HG03159 (cell line): ENCODE measurements at regions not wholly inside any gene's neighbourhood (a gene's known extent, or its start where the extent isn't known, plus 50 kb on each side); places are given as distances from the start of the nearest gene placed in this dataset.
"Not testable (repeated sequence)": the region's sequence is repeated elsewhere in the genome, so short reads cannot be mapped to it uniquely, and the experiment has no call there.

ENCODE experiments used
- ATAC-seq: cut with Tn5 transposase; IDR thresholded peaks from one replicate; pipeline ENCODE4 v1.9.1; 2021; ENCODE audit warnings: mild to moderate bottlenecking, moderate library complexity; ENCODE audit not compliant: unreplicated experiment

DNA sequence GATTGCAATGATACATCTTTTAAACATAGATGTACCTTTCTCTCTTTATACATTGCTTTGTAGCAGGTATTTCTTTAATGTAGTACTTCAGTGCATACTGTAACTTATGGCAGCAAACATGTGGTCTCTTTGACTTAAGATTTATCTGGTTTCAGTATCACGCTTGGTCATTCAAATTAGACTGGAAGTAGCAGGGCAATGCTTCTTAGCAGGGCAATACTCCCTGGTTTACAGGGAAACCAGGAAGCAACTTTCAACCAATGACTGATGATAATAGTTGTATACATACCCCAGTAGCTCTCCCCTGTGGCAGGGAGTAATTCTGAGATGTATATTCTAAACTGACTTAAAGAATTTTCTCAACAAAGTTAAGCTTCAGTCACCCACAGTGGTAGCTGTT, 761.1 kb upstream of the CDH10 start:
- no peak for ATAC-seq

DNA sequence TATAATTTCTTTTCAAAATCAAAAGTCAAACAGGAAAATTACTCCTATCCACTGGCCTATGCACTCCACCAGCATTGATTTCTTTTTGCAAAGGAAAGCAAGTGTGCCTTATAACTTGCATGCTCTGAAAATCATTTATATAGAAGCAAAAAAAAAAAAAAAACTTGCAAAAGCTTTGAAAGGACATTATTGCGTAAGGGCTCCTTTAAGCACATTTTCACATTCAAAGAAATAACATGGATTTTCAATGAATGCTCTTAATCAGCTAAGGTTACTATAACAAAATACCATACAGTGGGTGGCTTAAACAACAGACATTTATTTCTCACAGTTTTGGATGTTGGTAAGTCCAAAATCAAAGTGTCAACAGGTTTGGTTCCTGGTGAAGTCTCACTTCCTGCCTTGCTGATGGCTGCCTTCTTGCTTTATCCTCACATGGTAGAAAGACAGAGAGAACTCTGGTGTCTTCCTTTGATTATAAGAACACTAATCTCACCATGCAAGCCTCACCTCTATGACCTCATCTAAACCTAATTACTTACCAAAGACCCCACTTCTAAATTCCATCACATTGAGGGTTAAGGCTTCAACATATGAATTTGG, 755.2 kb upstream of the CDH10 start:
- no peak for ATAC-seq

DNA sequence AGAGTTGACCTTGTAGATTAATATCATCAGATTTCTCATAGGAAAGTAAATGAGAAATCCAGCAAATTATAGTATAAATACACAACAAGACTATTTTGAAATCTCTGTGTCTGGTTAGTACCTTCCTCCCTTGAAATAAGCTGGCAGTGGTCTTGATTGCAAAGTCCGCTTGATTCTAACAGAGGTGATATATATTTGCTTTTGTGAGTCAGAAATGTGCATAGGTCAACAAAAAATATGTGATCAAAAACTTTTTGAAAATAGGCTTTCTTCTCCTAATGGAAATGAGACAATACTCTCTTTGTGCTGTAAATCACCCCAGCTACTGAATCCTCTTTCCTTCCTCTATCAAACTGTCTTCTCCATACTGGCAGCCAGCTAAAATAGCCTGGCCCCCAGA, 749.2 kb upstream of the CDH10 start:
- ATAC-seq, result no peak

DNA sequence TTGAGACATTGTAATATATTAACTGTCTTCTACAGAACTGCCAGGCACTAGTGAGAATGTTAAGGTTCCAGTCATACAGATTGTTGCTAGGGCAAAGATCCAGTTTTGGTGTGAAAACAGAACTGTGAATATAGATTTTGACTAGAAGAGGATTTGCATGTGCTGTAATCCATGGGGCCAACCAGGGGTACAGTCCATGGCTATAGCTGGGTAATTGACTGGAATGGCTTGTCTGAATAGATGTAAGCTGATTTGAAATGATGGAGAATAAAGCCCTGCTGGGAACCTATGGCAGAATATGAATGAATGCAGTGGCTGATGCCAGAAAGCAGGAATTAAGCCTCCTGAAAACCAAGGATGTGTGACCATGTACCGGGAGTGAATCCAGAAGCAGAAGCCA, 748.5 kb upstream of the CDH10 start:
- no peak for ATAC-seq

DNA sequence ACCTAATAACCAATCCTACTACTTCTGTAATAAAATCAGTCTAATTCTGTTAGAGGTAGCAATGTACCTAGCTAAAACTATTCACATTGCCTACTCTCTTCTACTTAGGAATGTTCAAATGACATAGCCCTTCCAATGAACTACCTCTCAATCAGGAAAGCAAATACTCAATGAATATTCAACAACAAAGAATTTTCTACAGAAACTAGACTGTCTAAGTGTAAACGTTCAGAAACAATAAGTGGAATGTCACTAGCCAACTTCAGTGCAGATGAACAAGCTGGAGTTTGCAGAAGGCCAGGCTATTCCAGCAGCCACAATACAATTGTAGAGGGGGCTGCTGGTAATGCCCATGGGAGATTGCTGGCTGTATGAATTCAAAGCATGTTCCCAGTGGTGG, 743.2 kb upstream of the CDH10 start:
- ATAC-seq, result no peak

DNA sequence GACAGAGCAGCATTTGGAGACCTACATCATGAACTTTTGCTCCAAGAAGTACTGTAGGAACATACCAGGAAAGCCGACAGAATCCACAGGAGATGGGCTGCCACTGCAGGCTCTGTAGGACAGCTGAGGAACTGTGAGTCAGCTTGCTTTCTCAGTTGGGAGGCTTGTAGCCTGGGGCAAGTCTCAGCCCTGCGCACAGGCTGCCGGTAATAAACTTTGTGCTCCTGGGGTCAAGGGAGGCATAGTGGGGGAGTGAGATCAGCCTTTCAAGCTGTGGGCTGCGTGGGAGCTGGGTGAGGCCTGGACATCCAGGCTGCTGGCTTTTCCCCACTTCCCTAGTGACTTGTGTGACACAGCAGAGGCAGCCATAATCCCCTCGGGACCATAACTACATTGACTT, 718.0 kb upstream of the CDH10 start:
- ATAC-seq, result no peak

DNA sequence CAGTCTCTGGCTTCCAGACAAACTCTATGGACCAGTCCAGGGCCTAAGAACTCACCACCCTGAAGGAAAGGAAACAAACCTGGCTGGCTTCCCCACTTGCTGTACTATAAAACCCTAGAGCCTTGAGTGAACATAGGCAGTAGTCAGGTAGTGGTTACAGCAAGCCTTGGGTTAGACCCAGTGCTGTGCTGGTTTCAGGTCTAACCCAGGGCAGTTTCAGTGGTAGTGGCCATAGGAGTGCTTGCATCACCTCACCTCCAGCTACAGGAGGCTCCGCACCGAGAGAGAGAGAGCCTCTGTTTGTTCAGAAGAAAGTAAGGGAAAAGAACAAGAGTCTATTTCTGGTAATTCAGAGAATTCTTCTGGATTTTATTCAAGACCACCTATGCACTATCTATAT, 714.1 kb upstream of the CDH10 start:
- ATAC-seq, result no peak

DNA sequence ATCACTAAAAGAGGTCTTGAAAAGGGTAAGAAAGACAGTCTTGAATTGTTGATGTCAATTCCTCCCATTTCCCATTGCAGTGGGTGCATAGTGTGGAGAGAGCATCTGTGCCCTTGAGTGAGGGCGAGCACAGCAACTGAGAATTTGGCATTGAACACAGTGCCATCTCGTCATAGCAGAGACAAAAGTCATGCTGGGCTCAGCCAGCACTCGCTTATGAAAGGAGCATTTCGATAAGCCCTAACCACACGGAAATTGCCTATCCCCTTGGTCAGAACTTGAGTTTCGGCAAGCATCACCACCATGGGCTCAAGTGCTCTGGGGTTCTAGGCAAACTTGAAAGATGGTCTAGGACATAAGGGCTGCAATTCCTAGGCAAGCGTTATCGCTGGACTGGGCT, 712.8 kb upstream of the CDH10 start:
- ATAC-seq, result no peak

DNA sequence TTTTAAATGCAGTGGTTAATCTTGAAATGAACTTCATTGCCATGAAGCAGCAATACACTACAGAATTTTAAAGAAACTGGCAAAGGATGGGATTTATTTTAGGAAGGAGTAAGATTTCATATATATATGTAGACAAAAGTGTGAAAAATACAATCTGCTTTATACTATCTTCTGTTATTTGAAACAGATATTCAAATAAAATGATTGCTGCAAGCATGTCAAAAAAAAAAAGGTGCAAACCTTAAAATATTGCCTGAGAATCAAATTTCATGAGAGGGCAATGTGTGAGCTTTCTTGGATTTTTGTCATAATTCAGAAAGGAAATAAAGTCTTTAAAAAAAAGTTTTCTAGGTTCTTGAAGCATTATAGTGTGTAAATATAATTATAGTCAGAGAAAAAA, 705.0 kb upstream of the CDH10 start:
- no peak for ATAC-seq

DNA sequence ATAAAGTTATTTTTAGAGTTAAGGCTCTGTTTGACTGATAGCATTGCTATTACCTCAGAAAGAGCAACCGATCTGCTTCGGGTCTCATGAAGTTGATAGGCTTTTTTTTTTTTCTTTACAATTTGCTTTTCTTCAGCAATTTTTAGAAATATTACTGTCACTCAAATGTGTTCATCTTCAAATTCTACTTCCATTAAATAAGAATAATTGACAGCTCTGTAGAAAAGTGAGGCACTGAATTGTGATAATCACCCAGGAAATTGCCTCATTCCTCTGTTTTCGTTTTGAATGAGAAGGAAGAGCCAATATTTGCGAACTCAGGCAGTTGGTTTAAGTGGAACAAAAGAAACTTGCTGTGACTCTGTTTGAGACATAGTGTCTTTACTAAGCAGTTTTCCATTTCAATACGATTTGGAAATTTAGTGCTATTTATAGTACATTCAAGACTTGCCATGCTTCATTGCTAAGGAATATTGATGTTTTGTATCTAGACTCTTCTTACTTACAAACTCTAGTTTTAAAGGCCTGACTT, 700.5 kb upstream of the CDH10 start:
- no peak for ATAC-seq

DNA sequence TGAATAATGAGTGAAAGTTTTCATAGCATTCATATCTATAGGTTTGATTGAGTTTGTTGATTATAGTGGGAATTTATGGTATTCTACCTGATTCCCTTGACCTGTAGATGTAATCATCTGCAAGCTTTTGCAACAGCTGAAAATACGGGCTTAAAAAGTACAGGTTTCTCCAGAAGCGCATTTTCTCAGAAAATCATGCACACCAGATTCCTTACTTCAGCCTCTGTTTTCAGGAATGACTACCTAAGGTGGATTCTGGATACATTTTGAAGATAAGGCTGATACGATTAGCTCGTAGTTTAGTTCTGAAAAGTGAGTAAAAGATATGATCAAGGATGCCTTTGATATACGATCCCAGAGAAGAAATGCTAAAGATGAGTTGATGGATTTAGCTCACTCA, 694.8 kb upstream of the CDH10 start:
- no peak for ATAC-seq

DNA sequence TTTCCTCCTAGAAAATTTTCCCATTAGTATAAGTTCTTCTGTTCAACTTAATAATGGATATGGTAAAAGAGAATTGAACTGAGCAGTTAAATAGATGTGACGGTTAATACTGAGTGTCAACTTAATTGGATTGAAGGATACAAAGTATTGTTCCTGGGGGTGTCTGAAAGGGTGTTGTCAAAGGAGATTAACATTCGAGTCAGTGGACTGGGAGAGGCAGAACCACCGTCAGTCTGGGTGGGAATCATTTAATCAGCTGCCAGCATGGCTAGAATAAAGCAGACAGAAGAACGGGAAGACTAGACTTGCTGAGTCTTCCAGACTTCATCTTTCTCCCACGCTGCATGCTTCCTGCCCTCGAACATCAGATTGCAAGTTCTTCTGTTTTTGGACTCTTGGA, 689.6 kb upstream of the CDH10 start:
- no peak for ATAC-seq

DNA sequence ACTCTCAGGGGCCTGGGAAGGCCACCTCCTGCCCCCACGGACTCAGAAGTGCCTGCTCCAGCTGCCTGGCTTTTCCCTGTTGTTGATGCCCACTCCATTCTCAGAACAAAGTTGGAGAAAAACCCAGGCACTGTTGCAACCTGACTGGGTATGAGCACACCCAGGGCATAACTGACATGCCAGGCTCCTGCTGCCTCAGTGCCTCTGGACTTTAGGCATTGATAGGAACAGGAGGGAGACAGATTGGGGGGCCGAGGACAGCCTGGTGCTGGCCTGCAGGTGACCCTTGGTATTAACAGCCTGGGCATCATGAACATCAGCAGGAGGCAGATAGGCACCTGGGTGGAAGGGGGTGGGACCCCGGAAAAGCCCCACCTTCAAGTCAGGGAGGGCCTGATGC, 685.9 kb upstream of the CDH10 start:
- no peak for ATAC-seq

DNA sequence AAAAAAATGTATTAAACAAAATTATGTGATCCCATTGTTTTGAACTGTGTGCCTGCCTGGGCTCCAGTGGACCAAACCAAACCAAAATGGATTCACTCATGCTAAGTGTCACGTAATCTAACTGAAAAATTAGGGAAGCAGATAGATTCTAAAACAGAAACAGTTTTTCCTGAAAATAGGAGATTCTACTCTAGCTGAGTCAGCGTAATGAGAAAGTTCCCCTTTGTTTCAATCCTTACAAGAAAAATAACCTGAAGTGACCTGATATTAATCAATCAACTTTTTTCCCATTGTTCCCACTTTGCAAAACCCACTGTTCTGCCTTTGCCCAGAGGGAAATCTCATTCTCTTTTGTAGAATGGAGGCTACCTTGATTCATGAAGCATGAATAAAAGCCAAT, 682.4 kb upstream of the CDH10 start:
- no peak for ATAC-seq

DNA sequence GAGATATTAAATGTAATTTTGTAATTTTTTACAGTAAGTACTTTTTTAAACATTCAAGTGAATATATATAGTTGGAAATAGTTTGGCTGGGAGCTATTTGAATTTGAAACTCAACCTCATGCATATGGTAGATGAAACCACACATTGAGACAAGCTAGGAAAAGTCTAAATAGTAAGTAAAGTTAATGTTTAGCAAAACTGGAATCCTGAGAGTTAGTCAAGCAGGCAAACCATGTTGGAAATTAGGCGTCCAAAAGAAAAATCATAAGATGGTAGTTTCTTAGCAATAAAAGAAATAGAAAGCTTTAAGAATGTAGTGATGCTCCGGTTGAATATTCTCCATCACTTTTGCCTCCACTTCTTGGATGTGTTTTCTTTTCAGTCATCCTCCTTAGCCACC, 657.1 kb upstream of the CDH10 start:
- ATAC-seq, result no peak

DNA sequence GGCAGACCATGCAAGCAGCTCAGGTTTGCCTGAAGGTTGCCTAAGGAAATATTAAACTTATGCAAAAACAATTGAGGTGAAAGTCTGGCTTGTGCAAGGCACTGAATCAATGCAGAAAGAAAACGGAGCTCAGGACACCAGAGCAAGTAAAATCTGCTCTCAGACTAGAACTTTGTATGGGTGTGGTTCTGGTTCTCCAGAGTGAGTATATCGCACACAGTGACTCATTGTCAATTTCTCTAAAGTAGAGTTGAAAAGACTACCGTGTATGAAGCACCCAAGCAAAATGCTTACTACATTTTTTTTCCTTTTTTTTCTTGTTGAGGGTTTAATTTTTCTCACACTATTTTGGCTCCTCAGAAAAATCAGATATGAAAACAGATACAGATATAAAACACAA, 650.3 kb upstream of the CDH10 start:
- no peak for ATAC-seq

DNA sequence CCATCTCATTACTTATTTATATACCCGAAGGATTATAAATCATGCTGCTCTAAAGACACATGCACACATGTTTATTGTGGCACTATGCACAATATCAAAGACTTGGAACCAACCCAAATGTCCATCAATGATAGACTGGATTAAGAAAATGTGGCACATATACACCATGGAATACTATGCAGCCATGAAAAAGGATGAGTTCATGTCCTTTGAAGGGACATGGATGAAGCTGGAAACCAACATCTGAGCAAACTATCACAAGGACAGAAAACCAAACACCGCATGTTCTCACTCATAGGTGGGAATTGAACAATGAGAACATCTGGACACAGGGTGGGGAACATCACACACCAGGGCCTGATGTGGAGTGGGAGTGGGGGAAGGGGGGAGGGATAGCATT, 645.0 kb upstream of the CDH10 start:
- ATAC-seq, result not testable (repeated sequence)

DNA sequence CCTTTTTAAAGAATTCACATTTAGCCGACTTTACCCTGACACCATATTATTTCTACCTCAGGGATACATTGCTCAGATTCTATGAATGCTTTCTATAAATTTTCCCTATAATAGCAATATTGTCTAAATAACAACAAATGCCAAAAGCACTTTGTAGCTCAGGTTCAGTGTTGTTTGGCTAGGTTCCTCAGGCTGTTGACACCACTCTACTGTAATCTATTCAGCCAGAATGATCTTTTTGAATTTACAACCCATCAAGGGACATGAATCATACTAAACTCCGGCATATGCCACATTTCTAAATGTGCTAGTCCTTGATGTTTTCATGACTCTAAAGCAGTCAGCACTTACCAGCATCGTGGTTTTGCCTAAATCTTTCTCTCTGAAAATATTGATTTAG, 641.5 kb upstream of the CDH10 start:
- no peak for ATAC-seq

DNA sequence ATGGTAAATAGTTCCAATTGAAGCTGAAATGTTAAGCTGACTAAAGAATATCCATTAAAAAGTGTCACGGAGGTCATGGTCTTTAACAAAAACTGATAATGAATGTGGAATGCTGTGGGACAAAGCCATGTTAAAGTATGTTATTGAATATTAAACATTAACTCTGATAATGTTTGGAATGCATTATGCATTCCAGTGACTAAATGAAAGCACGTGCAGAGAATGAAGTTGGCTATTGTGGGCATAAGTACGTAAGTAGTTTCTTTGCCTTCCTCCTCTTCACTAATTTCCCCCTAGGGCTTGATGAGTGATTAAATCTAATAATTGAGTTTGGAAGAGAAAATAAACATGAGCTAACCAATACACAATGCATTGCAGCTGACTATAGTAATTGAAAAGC, 640.4 kb upstream of the CDH10 start:
- ATAC-seq, result no peak

DNA sequence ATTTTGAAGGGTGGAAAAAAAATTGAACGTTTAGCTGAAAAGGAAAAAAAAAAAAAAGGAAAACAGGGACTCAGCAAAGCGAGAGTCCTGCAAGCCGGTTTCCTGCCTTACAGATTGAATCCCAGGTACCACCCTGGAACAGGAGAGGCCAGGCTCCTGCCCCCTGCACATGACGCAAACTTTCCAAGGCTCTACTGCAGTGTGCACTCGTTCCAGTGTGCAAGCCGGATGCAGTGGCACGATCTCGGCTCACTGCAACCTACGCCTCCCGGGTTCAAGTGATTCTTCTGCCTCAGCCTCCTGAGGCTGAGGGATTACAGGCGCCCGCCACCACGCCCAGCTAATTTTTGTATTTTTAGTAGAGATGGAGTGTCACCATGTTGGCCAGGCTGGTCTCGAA, 618.7 kb upstream of the CDH10 start:
- ATAC-seq, result not testable (repeated sequence)

DNA sequence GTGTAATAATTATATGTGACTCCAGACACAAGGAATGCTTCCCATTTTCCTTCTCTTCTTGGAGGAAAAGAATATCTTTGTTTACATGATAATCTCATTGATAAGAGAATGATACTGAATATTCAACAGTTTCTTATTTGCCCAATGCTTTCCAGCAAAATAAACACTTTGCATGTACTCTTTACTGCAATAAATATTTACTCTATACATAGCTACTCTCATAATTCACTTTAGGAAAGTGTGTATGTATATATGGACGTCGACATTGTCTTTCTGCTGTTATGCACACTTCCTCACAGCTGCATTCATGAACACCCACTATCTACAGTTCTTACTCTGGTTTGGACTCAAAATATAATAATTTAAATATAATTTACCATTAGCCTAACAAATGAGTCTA, 617.4 kb upstream of the CDH10 start:
- no peak for ATAC-seq

DNA sequence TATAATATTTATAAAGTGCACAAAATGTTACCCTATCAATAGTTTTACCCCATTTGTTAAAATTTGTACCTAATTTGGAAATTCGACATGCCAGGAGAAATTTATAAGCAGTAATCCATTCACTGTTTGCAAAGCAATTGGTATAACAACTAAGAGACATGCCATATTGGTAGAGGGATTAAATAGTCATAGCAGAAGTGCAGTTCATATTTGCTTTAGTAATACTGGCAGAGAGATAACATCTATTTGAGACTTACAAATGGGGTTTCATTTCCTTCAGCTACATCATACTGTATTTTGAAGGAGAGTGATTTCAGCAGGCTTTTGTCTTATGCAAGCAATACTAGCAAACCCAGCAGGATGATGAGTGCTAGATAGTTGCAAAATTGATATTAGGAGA, 610.4 kb upstream of the CDH10 start:
- ATAC-seq, result no peak

DNA sequence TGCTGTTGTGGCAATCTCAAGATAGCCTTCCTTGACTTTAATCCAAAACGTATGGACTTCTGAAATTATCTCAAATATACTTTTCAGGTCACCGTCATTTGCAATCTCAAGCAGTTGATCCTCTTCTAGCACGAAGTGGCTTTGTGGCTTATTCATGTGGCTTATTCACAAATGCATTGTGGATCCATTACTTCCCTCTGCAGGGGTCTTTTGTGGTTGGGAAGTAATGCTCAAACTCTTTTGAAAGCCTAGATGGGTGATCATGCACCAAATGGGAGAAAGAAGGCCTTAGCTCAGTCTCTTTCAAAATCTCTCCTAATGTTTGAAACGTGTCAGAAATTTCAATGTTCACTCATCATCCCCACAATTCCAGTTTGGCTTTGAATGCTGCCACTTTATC, 597.2 kb upstream of the CDH10 start:
- no peak for ATAC-seq
